GM21576 (cell line): ENCODE measurements at regions not wholly inside any gene's neighbourhood (a gene's known extent, or its start where the extent isn't known, plus 50 kb on each side); places are given as distances from the start of the nearest gene placed in this dataset.
A peak's percentile ranks its signal among the peaks of the same experiment; 100 is the strongest.

Experiments
- ATAC-seq: cut with Tn5 transposase; IDR thresholded peaks from one replicate; pipeline ENCODE4 v1.9.1; 2021; ENCODE audit warnings: mild to moderate bottlenecking, moderate library complexity; ENCODE audit not compliant: unreplicated experiment

DNA sequence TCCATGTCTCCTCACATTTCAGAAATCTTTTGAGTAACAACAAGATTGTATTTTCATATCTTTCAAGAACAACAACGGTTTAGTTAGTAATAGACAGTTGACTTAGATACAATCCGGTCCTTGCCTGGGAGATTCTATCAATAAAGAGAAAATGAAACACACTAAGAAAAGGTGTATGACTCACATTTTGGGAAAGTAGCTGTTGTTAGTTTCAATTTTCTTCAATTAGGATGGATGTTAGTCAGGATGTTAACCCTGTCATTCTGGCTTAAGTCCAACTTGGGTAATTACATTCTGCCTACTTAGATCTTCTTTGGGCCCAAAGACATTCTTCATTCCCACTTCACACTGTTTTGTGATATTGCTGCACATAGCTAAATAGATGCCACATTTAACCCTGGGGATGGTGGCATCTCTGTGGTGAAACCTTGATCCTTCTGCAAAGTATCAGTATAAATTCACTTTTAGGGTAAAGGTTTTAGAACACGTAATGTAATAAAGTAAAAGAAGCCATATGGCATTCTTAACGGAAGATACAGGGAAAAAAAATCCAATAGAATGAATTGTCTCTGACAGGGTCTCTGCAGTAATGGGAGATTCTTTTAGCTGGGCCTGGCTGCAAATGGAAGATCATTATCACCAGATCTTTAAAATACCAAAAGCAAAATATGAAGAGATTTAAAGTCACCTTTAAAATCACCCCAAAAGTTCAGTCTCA lies 365.5 kb downstream of the FIGN start:
- no peak for ATAC-seq

DNA sequence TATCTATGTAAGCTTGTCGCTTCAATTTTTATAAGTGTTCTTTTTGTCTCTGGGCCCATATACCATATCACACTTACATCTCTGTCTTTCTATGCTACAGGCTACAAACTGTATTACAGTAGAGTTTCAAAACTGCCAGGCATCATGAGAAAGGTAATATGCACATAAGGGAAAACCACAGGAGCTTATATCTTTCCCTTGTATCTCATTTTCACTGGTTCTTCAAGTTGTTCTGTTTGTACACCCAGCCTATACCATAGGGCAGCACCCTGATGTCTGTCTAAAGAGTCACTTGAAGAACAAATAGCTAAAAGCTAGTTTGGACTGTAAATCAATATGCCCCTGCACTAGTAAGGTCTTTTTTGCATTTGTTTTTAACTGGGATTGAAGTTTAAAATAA lies 366.7 kb downstream of the FIGN start:
- ATAC-seq: no peak

- ATAC-seq: no peak
These were observed 367.2 kb downstream of the FIGN start for GRCh38 chr2:163368655-163369054.

- no peak for ATAC-seq
These were observed 367.8 kb downstream of the FIGN start for GRCh38 chr2:163367825-163368582.

DNA sequence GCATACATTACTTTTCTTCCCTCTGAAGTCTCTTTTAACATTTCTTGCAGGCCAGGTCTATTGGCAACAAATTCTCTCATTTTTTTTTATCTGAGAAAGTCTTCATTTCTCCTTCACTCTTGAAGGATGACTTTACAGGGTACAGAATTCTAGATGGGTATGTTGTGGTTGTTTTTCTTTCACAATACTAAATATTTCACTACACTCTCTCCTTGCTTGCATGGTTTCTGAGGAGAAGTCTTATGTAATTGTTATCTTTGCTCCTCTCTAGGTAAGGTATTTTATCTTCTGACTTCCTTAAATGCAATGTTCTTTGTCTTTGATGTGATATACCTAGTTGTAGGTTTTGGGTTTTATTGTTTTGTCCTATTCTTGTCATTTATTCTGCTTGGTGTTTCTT lies 371.1 kb downstream of the FIGN start:
- no peak for ATAC-seq

DNA sequence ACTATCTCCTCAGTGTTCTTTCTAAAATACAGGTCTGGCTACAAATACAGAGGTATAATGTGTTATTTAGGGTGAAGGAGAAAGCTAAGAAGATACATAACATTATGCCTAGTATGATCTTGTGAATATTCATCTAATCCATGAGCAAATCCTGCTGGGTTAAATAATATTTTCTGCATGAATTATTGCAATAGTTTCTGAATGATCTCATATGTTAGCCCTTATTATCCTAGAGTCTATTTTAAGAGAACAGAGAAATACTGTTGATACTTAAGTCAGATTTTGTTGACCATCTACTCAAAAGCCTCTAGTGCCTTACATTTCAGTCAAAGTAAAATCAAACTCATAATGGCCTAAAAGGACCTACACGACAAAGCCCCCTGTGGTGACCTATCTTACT lies 382.3 kb downstream of the FIGN start:
- ATAC-seq: no peak

GRCh38 chr2:163351966-163352365 lies 383.8 kb downstream of the FIGN start:
- ATAC-seq: no peak

- ATAC-seq: no peak
These were observed 384.7 kb downstream of the FIGN start for GRCh38 chr2:163351143-163351542.

GRCh38 chr2:163348857-163349380 lies 386.9 kb downstream of the FIGN start:
- ATAC-seq: no peak

DNA sequence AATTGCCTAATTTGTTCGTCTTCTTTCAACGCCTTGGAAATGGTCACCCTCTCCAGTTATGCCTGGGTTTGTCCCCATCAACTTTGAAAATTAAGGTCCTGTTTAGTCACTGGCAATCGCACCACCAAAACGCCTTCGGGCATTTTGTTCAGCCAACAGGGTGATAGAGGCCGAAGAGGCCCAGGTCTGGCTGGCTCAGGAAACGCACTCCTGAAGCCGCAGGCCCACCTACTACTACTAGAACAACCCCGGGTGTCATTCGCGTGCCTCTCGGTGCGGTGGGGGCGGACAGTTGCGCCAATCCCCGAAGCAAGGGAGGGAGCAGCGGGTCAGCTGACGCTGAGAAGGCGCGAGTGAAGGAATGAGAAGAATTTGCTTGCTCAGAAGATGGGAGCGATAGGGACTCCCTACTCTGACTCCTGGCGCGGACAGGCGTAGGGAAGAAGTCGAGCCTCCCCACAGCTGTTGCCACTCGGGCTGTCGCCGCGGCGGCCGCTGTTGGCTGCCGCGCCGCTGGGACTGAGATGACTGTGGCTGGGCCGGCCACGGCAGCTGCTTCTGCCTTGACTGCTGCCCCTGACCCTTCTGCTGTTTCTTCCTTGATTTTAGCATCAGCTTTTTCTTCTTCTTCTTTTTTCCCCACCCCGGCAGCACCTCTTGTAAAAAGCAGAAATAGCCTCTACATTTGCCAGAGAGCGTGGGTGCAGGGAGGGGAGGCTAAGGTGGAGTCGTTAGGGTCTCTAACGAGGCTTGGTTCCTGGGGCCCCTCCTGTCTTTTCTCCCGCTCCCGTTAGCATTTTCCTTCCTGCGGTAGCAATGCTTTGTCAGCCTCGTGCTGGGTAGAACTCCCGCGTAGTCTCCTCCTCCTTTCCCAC lies 387.6 kb downstream of the FIGN start:
- no peak for ATAC-seq

DNA sequence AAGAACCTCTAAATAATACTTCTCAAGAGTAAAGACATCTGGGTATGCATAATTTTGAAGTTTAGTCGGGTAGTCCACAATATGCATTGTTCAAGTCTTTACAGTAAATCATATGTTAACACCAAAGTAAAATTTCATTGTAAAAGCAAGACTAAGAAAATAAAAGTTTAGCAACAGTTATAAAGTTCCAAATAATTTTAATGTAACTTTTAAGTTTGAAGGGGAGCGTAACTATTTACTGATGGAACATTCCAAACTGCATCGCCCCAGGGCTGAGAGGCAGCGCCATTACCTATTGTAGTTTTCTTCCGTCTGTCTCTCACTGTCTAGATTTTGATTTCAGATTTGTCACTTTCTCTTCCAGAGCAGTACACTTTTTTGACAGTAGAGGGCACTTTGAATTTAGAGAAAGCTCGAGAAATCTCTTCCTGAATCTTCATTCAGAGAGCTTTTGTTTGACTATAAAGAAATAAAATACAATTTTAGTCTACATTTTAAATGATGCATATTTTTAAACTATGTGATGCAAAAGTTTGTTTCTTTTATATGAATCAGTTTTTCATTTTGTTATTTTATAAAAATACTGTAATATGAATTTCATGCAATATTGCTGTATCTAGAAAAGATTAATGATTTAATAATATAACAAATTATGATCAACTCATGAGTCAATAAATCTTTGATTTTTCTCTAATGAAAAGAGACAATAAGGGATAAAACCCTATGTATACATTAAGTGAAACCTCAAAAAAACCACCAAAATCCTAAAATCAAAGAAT lies 389.8 kb downstream of the FIGN start:
- peak; percentile 96 for ATAC-seq

- ATAC-seq: no peak
These were observed 392.5 kb downstream of the FIGN start for GRCh38 chr2:163343316-163343715.

- ATAC-seq: no peak
These were observed 394.4 kb downstream of the FIGN start for GRCh38 chr2:163341426-163341825.

- no peak for ATAC-seq
These were observed 397.5 kb downstream of the FIGN start for GRCh38 chr2:163338270-163338669.

DNA sequence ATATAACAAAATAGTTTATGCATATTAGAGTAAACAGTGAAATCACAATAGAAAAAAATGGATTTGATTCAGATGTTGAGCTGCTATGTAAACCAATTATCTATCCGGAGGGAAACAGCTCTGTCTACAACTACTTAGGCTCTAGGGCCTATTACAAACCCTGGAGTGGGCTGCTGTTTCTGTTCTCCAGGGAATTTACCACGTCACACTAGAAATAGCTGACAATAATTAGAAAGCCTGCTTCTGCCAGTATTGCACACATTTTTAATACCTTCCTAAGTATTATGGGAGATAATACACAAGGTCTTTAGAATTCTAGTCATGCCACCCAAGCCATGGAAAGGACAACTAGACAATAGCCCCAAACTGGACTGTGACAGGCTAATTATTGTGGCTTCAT lies 411.1 kb downstream of the FIGN start:
- ATAC-seq: no peak

DNA sequence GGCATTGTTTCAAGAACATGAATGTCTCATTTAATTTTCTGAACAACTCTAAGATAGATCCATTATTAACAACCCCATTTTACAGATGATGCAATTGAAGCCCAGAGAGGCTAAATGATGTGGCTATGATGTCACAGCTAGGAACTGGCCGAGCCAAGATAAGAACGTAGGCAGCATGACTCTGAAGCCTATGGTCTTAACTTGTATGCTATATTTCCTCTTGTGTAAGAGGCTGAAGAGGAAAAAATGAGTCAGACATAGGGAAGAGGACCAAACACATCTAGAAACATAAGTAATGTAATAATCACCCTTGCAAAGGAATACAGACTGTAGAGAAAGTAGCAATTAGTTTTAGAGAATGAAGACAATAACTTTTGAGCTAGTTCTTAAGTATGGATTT lies 416.8 kb downstream of the FIGN start:
- ATAC-seq: no peak

DNA sequence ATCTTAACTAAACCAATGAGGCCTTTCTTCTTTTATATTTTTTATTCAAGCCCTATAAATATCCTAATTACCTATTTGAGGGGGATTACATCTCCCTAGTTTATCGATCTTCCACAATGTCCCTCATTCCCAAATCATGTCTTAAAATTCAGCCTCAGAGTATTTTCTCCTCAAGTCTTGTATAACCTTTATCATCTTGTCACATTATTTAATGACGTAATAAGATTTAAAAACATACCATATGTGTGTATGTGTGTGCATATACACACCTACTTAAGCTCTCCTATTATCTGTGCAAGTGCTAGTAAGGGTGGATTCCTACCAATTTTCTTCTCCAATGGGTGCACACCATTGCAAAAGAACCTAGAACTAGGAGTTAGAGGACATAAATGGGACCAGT lies 421.1 kb downstream of the FIGN start:
- ATAC-seq: no peak

DNA sequence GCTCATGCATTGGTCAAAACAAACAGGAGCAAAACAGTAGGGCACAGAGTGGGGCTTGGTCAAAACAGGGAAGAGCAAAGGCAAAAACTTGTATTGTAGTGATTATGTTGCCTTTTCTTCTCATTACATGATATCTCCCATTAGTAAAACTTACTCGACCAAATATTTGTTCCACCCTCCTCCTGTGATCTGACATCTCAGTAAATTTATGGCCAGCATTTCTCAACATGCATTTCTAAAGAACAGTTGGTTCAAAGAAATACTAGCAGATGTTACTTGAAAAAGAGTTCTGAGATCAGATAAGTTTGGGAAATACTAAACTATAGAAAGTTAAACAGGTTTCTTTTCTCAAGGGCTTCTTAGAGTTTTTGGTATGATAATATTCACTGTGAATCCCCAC lies 423.1 kb downstream of the FIGN start:
- ATAC-seq: no peak

GRCh38 chr2:163306647-163307046 lies 429.2 kb downstream of the FIGN start:
- no peak for ATAC-seq

DNA sequence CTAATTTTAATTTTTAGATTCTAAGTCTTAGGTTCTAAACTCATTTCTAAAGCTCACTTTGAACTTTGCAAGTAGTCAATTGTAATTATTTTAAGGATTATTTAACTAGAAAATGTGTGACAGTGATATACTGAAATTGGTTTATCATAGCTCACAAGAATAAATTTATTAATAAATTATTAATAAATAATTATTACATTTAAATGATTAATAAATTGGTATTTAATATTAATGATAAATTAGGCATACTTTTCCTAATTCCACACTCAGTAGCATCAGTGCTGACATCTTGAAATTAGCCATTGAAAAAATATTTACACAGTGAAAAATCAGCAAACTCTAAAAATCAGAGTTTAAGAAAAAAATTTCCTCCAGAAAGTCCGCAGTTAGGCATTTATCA lies 433.7 kb downstream of the FIGN start:
- ATAC-seq: no peak

DNA sequence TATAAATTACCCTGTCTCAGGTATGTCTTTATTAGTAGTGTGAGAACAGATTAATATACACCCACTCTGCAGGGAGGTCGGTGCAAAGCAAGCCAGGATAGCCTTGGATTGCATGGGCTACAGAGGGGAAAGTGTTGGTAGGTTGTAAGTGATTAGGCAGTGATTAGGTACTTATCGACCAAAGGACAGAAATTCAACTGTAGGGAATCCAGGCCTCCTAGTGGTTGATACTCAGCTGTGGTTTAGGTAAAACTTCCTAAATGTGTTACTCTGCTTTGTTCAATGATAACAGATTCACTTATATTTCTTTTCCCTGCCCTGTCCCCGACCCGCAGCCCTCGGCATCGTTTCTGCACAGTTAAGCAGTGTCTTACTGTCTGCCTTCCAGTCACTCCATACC lies 444.0 kb downstream of the FIGN start:
- ATAC-seq: no peak
